Eye (tissue), 1 donor: ENCODE measurements at regions not wholly inside any gene's neighbourhood (a gene's known extent, or its start where the extent isn't known, plus 50 kb on each side); places are given as distances from the start of the nearest gene placed in this dataset.
A peak's percentile ranks its signal among the peaks of the same experiment; 100 is the strongest.

Source experiments
- DNase-seq: peaks from one replicate; pipeline ENCODE4 v3.0.0-alpha.2; 2015

DNA sequence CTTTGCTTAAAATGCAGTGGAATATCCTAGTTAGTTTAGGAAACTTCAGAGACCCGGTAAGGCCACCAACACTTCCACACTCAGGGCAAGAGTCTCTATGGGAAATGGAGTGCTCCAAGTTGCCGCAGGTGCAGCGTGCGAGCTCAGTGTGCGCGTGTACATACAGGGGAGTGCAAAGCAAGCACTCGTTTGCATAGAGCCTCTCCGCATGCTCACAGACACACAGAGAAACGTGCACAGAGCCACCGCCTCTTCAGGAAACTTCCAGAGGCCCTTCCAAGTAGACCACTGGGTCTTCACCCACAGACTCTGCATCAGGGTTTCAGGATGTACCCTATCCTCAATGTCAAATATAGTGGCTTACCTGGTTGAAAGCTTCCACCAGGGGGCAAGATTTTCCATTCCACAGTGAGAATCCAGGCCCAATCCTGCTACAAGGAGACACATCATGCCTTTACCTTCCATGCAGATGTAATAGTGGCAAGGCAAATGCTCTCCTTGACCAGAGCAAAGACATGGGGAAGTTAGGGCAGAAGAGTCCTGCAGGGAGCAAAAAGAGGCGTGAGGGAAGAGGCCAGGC lies 513.0 kb upstream of the MYT1L start:
- DNase-seq, result no peak

DNA sequence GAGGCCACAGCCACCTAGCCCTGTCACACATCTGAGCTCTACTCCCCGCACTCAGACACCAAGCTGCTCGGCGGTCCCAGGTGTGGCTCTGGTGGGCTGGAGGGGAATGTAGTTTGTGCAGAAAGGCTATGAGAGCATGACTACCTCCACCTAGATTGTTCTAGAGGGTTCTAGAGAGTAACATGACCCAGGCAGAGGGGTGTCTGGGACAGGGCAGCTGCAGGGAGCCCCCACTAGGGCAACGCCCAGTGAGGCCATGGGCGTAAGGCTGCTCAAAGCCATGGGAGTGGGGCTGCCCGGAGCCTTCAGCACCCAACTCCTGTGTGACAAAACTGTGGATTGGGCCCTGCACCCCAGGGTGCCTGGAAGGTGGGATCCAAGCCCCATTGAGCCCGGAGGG lies 511.4 kb upstream of the MYT1L start:
- DNase-seq, result no peak

DNA sequence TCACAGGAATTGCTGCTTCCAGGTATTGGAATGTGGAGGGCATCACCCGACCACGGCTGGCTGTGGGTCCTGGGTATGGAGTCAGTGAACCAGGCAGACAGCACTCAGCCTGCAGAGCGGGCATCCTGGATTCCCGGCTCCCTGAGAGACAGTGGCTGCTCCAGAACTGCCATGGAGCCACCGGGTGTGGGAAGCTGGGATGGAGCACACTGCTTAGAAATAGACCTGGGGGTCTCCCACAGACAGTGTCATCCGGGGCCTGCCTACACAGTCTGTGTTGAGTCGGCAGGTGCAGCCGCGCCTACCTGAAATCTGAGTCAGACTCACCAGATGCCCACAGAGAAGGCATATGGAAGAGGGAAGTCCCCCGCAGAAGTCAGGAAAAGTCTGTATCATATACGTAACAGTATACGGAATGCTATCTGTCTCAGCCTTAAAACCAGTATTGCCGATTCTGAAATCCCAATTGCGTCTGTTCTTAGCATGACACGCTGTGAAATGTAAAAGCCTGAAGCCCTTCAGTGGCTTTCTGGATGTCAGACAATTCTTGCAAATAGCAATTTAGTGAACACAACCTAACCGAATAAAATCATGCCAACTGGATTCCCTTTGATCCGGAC lies 509.7 kb upstream of the MYT1L start:
- DNase-seq, result no peak

DNA sequence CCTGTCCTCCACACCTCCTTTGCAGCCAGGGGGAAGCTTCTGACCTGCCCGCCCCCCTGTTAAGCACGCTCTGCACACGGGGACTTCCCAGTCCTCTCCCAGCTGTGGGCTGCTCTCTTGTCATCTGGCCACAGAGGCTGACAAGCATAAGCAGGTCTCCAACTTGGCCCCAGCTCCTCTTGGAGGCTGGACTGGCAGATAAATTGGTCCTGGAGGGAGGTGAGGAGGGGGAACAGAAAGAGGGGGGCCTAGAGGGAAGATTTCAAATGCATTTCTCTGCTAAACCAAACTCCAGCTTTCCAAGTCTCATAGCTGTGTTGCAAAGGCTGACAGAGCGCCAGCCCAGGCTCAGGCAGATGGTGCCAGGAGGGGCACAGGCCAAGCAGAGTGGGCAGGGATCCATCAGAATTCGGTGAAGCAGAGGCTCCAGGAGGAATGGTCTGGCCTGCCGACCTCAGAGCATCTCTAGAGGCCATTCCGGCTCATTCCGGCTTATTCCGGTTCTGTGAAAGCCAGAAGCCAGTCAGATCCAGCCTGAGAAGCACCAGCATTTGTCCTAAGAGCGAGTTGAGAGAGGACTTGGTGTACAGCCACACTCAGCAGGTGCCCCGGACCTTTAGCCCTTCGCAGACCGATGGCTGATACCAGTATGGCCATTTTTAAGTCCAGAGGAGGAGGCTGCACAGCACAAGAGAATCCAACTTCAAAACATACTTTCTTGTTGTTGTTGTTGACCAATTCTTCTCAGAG lies 508.9 kb upstream of the MYT1L start:
- no peak for DNase-seq

DNA sequence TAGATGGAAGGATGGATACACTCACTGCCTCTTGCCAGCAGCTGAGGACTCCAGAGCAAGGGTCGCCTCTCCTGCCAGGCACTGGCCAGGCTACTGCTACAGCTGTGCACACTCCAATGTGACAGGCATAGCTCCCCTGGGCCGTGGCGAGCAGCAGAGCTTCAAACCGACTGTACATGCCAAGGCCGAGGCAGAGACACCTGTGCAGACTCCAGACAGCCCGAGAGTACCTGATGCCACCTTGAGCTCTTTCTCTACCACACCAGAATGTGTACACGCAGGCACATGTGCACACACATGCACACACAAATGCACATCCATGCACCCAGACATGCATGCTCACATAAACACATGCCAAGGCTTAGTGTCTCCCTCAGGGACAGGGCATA lies 508.3 kb upstream of the MYT1L start:
- DNase-seq, result no peak

DNA sequence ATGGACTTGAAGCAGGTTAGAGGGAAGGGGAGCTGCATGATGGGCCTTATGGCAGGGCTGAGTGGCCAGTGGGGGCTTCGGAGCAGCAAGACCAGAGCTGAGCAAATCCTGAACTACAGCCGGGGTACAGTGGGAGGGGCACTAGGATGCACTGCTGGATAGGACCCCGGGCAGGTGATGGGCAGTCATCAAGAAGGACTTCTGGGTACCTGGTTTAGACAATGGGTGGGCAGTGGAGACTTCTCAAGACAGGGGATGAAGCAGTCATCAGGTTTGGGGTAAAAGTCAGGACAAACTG lies 507.4 kb upstream of the MYT1L start:
- no peak for DNase-seq

DNA sequence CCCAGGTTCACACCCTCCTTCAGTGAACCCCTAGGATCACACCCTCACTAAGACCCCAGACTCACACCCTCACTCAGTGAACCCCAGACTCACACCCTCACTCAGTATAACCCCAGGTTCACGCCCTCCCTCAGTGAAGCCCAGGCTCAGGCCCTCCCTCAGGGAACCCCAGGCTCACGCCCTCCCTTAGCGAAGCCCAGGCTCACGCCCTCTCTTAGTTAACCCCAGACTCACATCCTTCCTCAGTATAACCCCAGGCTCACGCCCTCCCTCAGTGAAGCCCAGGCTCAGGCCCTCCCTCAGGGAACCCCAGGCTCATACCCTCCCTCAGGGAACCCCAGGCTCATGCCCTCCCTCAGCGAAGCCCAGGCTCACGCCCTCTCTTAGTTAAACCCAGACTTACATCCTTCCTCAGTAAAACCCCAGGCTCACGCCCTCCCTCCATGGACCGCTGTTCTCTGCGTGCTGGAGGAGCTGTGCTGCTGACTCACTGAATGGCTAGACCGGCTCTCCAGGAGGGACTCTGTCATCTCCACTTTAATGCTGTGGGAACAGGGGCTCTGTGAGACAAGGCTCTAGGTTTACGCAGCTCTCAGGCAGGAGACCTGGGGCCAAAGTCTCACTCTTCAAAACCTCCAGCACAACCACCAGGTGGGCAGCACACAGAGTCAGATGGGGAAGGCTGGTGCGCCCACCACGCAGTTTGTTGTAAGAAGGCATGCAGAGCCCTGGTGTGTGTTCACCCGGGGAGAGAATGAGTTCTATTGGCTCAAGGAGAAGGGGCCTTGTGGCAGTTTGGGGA lies 506.9 kb upstream of the MYT1L start:
- DNase-seq, result no peak

DNA sequence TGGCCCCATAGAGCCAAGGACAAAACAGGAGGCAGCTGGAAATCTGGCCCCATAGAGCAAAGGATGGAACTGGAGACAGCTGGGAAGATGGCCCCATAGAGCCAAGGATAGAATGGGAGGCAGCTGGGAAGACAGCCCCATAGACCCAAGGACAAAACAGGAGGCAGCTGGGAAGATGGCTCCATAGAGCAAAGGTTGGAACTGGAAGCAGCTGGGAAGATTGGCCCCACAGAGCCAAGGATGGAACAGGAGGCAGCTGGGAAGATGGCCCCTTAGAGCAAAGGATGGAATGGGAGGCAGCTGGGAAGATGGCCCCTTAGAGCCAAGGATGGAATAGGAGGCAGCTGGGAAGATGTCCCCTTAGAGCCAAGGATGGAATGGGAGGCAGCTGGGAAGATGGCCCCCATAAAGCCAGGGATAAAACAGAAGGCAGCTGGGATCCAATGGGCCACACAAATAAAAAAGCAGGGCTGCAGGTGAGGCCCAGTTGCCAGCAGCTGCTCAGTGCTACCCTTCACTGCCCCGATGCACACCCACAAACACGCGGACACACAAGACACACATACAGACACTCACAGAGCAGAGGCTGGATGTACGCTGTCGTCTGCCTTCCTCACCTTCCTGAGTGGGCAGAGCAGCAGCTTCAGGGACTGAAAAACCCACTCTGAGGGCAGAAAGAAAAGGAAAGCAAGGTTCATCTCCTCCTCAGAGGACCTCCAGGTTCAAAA lies 505.4 kb upstream of the MYT1L start:
- no peak for DNase-seq

DNA sequence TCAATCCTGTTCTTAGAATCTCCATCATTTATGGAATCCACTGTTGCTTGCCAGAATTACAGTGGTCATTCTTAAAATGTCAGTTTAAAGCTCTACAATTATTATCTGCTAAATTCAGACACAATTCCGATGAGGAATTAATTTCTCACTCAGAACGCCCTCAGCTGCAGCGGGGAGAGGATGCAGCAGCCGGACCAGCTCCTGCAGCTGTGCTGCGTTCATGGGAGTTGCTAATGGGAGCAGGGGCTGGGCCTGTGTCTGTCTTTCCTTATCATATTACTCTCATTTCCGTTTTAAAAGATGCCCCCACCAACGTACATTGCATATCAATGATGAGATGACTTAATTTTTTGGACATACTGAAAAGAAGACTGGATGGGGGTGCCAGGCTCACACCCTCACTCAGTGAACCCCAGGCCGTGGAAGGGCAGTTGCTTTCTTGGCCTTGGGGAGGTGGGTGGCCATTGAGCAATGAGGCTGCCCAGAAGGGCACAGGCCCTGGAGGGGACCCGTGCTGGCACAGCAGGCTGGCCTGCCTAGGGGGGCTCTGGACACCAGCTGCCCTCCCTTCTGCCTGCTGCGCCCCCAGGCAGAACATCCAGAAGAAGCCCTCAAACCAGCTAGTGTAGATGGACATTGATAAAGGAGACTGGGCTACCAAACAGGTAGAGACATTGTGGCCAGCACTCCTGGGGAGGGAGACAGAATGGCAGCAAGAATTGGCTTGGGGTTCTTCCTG lies 503.6 kb upstream of the MYT1L start:
- DNase-seq, result no peak

DNA sequence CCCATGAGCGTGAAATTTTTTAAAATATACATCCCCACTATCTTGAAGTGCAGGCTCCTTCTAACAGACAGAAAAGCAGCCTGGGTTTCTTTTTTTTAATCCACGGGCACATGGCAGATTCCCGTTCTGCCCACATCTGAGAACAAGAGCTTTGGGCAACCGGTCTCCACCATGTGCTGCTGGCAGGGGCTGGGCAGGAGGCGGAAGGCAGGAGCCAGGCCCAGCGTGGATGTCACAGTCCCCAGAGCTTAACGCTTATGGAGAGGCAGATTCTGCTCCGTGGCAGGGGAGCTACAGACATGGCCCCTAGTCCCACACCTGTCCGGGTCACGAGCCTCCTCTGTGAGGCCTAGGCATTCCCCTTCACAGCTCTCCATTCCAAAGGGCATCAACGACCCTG lies 503.0 kb upstream of the MYT1L start:
- no peak for DNase-seq

DNA sequence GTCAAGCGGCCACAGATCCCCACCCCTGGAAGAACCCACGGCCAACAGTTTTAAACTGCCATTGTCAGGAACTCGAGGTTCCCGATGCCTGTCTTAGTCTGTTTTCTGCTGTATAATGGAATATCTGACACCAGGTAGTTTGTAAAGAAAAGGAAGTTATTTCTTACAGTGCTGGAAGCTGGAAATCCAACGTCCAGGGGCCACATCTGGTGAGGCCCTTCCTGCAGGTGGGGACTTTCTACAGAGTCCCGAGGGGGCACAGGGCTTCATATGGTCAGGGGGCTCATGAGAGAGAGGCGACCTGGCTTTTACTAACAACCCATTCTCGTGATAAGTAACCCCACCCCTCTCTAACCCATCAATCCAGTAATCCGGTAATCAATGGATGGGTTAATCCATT lies 501.6 kb upstream of the MYT1L start:
- DNase-seq, result no peak

DNA sequence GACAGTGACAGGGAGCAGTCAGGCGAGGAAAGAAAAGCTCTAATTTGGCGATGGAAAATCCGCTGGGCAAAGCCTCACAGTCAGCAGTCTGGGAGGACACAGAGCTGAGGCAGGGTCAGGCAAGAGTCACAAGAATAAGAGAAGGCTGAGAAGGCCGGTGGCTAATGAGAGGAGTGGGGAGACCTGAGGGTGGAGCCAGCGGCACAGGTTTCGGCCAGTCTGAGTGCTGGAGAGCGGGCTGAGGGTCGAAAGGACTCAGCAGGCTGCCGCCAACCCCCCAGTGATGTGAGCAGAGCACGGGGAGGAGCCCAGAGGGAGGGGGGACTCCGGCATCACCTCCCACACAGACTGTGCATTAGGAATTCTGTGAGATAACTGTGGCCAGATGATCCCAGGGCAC lies 500.6 kb upstream of the MYT1L start:
- peak; percentile 89 for DNase-seq

DNA sequence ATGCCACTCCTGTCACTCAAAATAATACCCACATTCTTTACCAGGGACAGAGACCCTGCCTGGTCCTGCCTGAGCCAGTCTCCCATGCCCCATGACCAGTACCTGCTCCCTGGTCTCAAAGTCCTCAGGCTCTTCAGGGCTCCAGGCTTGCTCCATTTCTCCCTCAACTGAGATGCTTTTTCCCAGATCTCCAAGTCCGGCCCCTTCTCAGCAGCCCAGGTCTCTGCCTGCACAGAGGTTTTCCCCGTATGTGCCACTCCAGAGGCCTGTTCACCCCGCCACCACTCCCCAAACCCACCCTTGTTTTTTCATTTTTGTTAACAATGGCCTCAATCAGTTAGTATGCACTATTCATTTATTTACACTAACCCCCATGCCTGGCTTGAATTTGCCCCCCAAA lies 499.5 kb upstream of the MYT1L start:
- no peak for DNase-seq

DNA sequence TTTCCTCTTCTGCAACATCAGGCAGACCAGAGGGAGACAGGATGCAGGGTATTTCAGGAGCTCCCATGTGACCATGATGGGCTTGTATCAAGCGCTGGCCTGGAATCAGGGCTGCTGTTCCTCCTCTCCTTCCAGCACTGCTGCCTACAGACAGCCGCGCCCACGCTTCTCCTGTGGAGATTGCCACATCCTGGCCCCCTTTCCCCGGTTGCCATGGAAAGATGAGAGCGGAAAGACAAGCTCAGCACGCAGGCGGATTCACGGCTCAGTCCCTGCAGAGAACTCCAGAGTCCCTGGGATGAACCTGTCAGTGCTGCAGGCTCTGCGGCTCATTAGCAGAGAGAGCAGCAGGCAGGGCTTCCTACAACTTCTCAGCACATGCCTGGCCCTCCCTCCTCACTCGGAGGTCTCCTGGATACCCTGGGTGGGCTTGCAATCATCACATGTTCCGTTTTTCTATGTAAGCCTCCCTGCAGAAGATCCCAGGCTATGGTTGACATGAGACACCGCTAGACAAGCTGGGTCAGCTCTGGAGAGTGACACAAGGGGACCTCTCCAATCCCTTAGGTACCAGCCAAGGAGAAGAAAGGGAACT lies 497.8 kb upstream of the MYT1L start:
- DNase-seq, result peak; percentile 73

DNA sequence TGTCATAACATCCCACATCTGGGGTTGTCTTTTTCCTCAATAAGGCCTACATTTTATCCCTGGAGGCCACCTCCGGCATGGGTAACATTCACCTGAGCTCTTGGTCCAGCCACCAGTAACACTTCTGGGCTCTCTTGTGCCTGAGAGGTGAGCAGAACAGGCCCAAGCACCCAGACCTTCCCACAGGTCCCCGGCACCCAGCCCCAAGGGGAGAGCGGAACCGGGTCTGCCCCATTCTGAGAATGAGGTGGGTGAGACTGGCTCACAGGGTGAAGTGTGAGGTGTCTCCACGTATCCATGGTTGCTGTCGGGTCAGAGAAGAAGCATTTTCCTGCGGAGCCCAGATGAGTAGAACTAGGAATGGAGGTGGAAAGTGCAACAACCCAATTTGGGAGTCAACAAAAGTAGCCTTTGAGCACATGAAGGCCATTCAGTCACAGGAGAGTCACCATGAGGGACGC lies 496.7 kb upstream of the MYT1L start:
- DNase-seq, result no peak

DNA sequence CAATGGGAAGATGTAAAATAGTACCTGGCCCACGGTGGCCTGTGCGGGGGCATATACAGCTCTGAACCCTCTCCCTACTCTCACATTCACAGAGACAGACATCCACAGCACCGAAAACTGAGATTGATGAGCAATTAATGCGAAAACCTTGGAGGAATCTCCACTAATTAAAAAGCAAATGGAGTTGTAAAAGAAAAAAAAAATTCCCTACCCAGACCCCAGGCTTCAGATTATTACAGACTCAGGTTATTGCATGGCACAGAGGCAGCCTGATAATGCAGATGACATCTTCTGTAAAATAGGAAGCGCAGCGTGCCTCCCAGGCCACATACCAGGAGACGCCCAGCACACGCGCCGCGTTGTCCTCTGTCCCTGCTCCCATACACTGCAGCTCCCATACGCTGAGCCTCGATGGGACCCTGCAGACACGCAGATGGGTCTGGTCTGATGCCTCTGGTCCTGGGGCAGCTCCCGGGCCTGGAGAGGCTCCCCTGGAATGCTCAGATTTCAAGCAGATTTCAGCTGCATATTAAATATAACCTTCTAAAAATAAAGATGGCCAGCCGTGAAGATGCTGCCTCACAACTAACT lies 496.1 kb upstream of the MYT1L start:
- no peak for DNase-seq

DNA sequence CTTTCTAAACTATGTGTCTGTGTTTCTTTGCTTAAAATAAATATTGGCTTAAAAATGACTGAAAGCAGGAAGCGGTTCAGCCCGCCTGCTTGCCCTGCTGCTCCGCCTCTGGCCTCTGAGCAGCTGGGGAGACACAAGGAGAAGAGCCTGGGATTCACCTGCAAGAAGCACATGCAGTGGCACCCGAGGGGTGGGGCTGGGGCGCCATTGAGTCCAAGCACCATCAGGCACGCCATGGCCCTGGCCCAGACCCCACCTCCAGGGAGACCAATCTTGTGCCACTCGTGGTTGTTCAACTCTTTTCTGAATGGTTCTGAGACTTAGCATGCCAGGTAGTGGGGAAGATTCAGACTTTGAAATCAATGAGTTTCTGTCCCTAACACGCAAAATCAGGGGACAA lies 495.5 kb upstream of the MYT1L start:
- no peak for DNase-seq

DNA sequence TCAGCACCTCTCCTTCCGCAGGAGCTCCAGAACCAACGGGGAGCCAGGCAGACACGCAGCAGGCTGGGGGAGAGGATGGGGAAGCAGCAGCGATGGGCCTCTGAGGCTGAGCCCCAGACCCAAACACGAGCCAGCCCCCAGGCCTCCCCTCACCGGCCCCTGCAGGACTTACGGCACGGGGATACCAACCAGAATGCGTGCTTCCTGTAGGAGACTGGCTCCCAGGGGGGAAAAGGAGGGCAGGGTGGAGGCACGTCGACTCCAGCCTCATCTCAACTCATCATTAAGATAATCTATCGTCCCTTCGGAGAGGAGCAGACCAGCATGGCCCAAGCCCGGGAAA lies 495.1 kb upstream of the MYT1L start:
- DNase-seq, result no peak

DNA sequence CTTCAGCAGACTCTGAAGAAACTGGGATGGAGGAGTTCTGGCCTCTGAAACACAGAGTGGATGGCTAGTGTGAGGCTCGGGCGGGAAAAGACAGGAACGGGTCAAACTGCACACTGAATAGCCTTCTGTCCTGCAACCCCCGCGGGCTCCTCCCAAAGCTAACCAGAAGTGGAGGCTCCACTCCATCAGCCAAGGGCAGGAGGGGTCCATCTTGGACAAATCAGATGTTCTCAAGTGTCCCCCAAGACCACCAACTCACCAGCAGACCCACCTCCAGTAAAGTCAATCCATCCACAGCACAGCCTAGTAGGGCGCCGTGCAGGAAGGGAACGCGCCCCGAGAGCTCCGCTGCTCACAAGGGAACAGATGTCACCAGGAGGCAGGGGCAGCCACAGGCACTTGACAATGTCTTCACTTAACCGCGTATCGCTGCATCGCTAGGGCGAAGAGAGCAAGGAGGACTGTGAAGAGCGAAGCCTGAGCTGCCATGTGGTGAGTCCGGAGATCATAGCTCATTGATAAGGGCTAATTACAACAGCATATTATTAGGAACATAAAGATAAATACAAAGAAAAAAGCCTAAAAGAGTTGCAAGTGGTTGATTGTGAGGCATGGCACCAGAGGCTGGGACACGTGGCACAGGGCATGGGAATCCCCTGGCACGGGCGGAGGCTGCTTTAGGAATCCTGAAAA lies 494.6 kb upstream of the MYT1L start:
- DNase-seq, result no peak

DNA sequence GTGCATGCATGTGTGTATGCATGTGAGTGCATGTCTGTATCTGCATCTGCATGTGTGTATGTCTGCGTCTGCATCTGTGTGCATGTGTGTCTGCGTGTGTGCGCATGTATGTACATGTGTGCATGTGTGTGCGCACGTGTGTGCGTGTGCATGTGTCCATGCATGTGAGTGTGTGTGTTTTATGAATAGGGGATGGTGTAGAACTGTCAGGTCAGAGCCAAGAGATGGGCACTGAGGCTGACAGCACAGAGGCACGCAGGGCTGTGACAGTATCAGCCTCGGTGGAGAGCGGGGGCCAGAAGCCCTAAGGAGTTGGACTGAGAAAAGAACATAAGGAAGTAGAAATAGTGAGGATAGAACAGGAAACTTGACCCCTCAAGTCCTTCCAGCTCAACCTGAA lies 494.0 kb upstream of the MYT1L start:
- DNase-seq, result no peak

DNA sequence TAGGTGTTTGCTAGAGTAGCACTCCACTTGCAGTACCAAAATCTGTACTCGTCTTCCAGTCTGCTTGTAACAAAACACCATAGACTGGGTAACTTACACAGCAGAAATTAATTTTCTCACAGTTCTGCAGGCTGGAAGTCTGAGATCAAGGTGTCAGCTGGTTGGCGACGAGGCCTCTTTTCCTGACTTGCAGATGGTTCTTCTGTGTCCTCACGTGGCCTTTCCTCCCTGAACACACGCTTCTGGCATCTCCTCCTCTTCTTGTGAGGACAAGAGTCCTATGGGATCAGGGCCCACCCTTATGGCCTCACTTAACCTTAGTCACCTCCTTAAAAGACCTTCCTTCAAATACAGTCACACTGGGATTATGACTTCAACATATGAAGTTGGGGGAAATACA lies 493.5 kb upstream of the MYT1L start:
- no peak for DNase-seq
